Loucy (cell line): ENCODE measurements at regions not wholly inside any gene's neighbourhood (a gene's known extent, or its start where the extent isn't known, plus 50 kb on each side); places are given as distances from the start of the nearest gene placed in this dataset.

Source experiments
- H2AFZ ChIP-seq: fragments of 200-600 bp; sonication (generic); 2 replicates; pipeline ENCODE4 v1.6.0; 2016; ENCODE audit warnings: antibody characterized with exemption, mild to moderate bottlenecking, low read length, moderate library complexity
- H3F3A ChIP-seq: fragments of 200-600 bp; 2 replicates; pipeline ENCODE4 v1.6.0; 2016; ENCODE audit warnings: antibody characterized with exemption, low read depth, mild to moderate bottlenecking
- H3K27me3 ChIP-seq: fragments of 200-600 bp; sonication (generic); 2 replicates; pipeline ENCODE4 v1.6.1; 2014; ENCODE audit warnings: low read length, mild to moderate bottlenecking; ENCODE audit not compliant: insufficient read depth, poor library complexity, severe bottlenecking
- H3K36me3 ChIP-seq: fragments of 200-600 bp; sonication (generic); 2 replicates; pipeline ENCODE4 v1.6.1; 2016; ENCODE audit warnings: low read length; ENCODE audit not compliant: insufficient read depth
- H3K4me1 ChIP-seq: fragments of 200-600 bp; sonication (generic); 2 replicates; pipeline ENCODE4 v1.5.1; 2014; ENCODE audit warnings: low read length, mild to moderate bottlenecking; ENCODE audit not compliant: insufficient read depth, poor library complexity, severe bottlenecking
- H3K4me2 ChIP-seq: fragments of 200-600 bp; sonication (generic); 2 replicates; pipeline ENCODE4 v1.6.0; 2014; ENCODE audit warnings: antibody characterized with exemption, low read length, low read depth, mild to moderate bottlenecking; ENCODE audit not compliant: poor library complexity, severe bottlenecking
- H3K4me3 ChIP-seq: fragments of 200-600 bp; sonication (generic); 2 replicates; pipeline ENCODE4 v1.5.1; 2014; ENCODE audit warnings: low read length, mild to moderate bottlenecking, mixed read lengths; ENCODE audit not compliant: poor library complexity, severe bottlenecking
- H3K79me2 ChIP-seq: fragments of 200-600 bp; sonication (generic); 2 replicates; pipeline ENCODE4 v1.6.1; 2014; ENCODE audit warnings: low read length; ENCODE audit not compliant: insufficient read depth
- H3K9ac ChIP-seq: fragments of 200-600 bp; sonication (generic); 2 replicates; pipeline ENCODE4 v1.6.0; 2014; ENCODE audit warnings: mild to moderate bottlenecking, low read depth, low read length, moderate library complexity; ENCODE audit not compliant: poor library complexity, severe bottlenecking
- H3K9me2 ChIP-seq: fragments of 200-600 bp; sonication (generic); replicated peaks from 2 replicates; pipeline ENCODE4 v1.6.1; 2016; ENCODE audit warnings: low read depth, low read length, mixed read lengths
- H3K9me3 ChIP-seq: fragments of 200-600 bp; sonication (generic); 2 replicates; pipeline ENCODE4 v1.6.1; 2014; ENCODE audit warnings: mild to moderate bottlenecking, antibody characterized with exemption, low read length, low read depth; ENCODE audit not compliant: insufficient read depth
- H4K20me1 ChIP-seq: fragments of 200-600 bp; sonication (generic); 2 replicates; pipeline ENCODE4 v1.6.0; 2014; ENCODE audit warnings: antibody characterized with exemption, low read length, mild to moderate bottlenecking; ENCODE audit not compliant: insufficient read depth, poor library complexity, severe bottlenecking
- EZH2phosphoT487 ChIP-seq: fragments of 200-600 bp; IDR thresholded peaks from 2 replicates; pipeline ENCODE4 v1.6.1; 2018; ENCODE audit warnings: antibody characterized with exemption, mild to moderate bottlenecking, moderate library complexity, borderline replicate concordance
- TF ChIP-seq, protein P1 (sequence below): fragments of 200-600 bp; sonication (generic); conservative IDR thresholded peaks from 2 replicates; pipeline ENCODE4 v1.5.1; 2014; ENCODE audit warnings: mild to moderate bottlenecking, antibody characterized with exemption, low read length

GRCh38 chr11:79670882-79671281 lies 230.1 kb upstream of the TENM4 start:
- TF ChIP-seq EZH2phosphoT487 = no peak
- TF ChIP-seq, protein P1, sequence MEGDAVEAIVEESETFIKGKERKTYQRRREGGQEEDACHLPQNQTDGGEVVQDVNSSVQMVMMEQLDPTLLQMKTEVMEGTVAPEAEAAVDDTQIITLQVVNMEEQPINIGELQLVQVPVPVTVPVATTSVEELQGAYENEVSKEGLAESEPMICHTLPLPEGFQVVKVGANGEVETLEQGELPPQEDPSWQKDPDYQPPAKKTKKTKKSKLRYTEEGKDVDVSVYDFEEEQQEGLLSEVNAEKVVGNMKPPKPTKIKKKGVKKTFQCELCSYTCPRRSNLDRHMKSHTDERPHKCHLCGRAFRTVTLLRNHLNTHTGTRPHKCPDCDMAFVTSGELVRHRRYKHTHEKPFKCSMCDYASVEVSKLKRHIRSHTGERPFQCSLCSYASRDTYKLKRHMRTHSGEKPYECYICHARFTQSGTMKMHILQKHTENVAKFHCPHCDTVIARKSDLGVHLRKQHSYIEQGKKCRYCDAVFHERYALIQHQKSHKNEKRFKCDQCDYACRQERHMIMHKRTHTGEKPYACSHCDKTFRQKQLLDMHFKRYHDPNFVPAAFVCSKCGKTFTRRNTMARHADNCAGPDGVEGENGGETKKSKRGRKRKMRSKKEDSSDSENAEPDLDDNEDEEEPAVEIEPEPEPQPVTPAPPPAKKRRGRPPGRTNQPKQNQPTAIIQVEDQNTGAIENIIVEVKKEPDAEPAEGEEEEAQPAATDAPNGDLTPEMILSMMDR = no peak
- no peaks in the 10 kb centered on the region for H3K4me1 ChIP-seq
- no peak overlapping the region for H3K4me3 ChIP-seq
- 0 out of 2 replicates have a peak, but pooled peaks cover 3% of the 10 kb centered on the region for H3K9me3 ChIP-seq
- H3K36me3 ChIP-seq = no peaks in the 10 kb centered on the region
- no peak overlapping the region for H3K9ac ChIP-seq
- no peaks in the 10 kb centered on the region for H3K79me2 ChIP-seq
- H3K4me2 ChIP-seq = no peak overlapping the region
- H3K9me2 ChIP-seq = no peaks in the 10 kb centered on the region
- no peaks in the 10 kb centered on the region for H3F3A ChIP-seq
- H2AFZ ChIP-seq = no peak overlapping the region
- H4K20me1 ChIP-seq = no peaks in the 10 kb centered on the region
- H3K27me3 ChIP-seq = no peaks in the 10 kb centered on the region

DNA sequence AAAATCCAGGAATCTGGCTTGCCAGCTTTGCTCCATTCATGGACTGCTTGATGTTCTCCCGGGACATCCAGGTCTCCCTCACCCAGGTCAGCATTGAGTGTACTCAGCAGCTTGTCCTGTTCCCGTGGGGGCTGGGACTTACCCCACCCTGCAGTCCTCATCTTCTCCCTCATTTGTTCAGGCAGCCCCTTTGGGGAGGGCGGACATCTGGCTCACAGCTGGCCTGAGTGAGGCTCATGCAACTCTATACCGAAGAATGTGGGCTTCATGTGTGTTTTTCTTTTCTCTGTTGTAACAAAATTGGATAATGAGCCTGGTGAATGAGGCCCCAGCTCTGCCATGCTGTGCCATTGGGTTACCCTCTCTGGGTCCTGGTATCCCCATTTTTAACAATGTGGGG lies 227.7 kb upstream of the TENM4 start:
- H3K79me2 ChIP-seq = no peaks in the 10 kb centered on the region
- no peaks in the 10 kb centered on the region for H3K4me1 ChIP-seq
- no peaks in the 10 kb centered on the region for H3K27me3 ChIP-seq
- no peaks in the 10 kb centered on the region for H4K20me1 ChIP-seq
- 0 out of 2 replicates have a peak, but pooled peaks cover 3% of the 10 kb centered on the region for H3K9me3 ChIP-seq
- H3K9me2 ChIP-seq = no peaks in the 10 kb centered on the region
- no peaks in the 10 kb centered on the region for H3F3A ChIP-seq
- TF ChIP-seq EZH2phosphoT487 = no peak
- TF ChIP-seq, protein P1 = no peak
- no peak overlapping the region for H2AFZ ChIP-seq
- H3K4me2 ChIP-seq = no peak overlapping the region
- H3K4me3 ChIP-seq = no peak overlapping the region
- H3K36me3 ChIP-seq = no peaks in the 10 kb centered on the region
- no peak overlapping the region for H3K9ac ChIP-seq

DNA sequence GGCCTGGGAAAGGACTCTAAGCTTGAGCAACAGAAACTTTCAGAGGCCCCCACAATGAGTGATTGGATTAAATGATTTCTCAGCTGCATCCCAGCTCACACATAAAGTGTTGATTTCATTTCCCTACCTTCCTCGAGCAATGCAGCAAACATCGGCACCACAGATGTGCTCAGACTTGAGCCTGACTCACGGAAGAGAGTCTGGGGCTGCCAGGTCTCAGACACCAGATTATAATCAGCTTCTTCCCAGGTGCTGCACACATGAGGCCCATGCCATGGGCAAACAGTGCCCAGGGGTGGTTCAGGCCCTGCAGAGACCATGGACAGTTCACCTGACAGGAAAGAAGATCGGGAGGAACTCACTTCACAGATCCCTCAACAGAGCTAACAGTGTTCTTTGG lies 226.6 kb upstream of the TENM4 start:
- Histone ChIP-seq H4K20me1 (no peaks in the 10 kb centered on the region), H3K9me3 (0 out of 2 replicates have a peak, but pooled peaks cover 3% of the 10 kb centered on the region), H2AFZ (no peak overlapping the region), H3K9me2 (no peaks in the 10 kb centered on the region), H3K36me3 (no peaks in the 10 kb centered on the region), H3K9ac (no peak overlapping the region), H3K27me3 (no peaks in the 10 kb centered on the region), H3F3A (no peaks in the 10 kb centered on the region), H3K79me2 (no peaks in the 10 kb centered on the region), H3K4me3 (no peak overlapping the region), H3K4me2 (no peak overlapping the region), H3K4me1 (no peaks in the 10 kb centered on the region)
- TF ChIP-seq EZH2phosphoT487 = no peak
- TF ChIP-seq, protein P1 = no peak
